ENCODE measurements at regions not wholly inside any gene's neighbourhood (a gene's known extent, or its start where the extent isn't known, plus 50 kb on each side); places are given as distances from the start of the nearest gene placed in this dataset.

DNA sequence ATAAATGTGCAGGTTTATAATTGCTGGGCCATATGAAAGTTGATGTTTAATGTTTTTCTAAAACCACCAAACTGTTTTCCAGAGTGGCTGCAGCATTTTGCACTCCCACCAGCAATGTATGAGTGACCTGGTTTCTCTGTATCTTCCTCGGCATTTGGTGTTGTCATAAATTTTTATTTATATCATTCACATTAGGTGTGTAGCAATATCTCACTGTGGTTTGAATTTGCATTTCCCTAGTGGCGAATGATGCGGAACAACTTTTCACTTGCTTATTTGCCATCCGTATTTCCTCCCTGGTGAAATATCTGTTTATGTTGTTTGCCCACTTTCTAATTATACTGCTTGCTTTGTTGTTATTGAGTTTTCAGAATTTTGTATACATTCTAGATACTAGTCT is 295.7 kb upstream of the TUT7 start:
- Histone ChIP-seq H3K27me3 (replicated peaks in 1 of 7) (no peaks in the 10 kb centered on the region), H3K36me3 (no peaks in the 10 kb centered on the region), H3K4me3 (no peak overlapping the region), H3K9me3 (peaks cover 0 to 9% (median 2%) of the 10 kb centered on the region in 8 donors), H3K4me1 (no peaks in the 10 kb centered on the region), H3K27ac (no peak overlapping the region)
- intact Hi-C loops (cut with DNase I; ENCODE audit: low total_unique reads) = no loop called here
- no peak for DNase-seq
- 74 to 93% (median 79%) methylated on average over 4 of the region's 4 CpGs for WGBS, 5 donors
- TF ChIP-seq POLR2A (IDR thresholded peaks at IDR 0.05) = no peak
- no peak for TF ChIP-seq POLR2AphosphoS5 (IDR thresholded peaks at IDR 0.05)
- no peak for TF ChIP-seq CTCF (IDR thresholded peaks at IDR 0.05 in 8 of 11, conservative IDR thresholded peaks at IDR 0.05 in 3 of 11)

GRCh38 chr9:86648828-86649170 is 294.6 kb upstream of the TUT7 start:
- intact Hi-C loops (cut with DNase I; ENCODE audit: low total_unique reads) = no loop called here
- 82 to 92% (median 85%) methylated on average over 6 of the region's 6 CpGs for WGBS, 5 donors

DNA sequence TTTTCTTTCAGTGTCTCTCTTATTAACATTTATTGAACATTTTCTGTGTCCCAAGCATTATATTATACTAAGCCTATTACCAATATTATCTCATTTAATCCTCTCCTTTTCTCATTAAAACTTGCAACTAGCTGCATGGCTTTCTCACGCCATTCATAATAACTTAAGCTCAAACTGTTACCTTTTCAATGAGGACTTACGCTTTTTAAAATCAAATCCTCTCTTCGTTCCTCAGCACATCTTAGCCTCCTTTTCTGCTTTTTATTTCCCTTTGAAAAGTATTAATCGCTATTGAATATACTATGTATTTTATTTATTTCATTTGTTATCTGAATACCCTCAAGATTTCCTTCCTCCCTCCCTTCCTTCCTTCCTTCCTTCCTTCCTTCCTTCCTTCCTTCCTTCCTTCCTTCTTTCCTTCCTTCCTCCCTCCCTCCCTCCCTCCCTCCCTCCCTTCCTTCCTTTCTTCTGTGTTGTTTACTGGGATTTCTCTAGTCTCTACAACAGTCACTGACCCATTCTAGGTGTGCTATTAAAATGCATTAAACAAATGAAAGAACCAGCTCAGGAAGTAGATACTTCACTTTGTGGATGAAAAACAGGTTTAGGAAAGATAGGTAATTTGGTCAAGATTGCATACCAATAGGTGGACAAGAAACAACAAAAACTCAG is 294.1 kb upstream of the TUT7 start:
- DNase-seq = no peak
- H3K27ac ChIP-seq = no peak overlapping the region

More at GRCh38 chr9:86648828-86649170, 294.6 kb upstream of the TUT7 start:
- no peak for TF ChIP-seq POLR2A (IDR thresholded peaks at IDR 0.05)
- TF ChIP-seq POLR2AphosphoS5 (IDR thresholded peaks at IDR 0.05) = no peak
- no peak for TF ChIP-seq CTCF (IDR thresholded peaks at IDR 0.05 in 8 of 11, conservative IDR thresholded peaks at IDR 0.05 in 3 of 11)
- Histone ChIP-seq H3K9me3 (peaks cover 0 to 6% (median 1%) of the 10 kb centered on the region in 8 donors), H3K36me3 (no peaks in the 10 kb centered on the region), H3K4me3 (no peak overlapping the region), H3K27ac (no peak overlapping the region), H3K4me1 (no peaks in the 10 kb centered on the region), H3K27me3 (replicated peaks in 1 of 7) (no peaks in the 10 kb centered on the region)
- no peak for DNase-seq

GRCh38 chr9:86645303-86645702 is 291.1 kb upstream of the TUT7 start:
- Histone ChIP-seq H3K36me3 (no peaks in the 10 kb centered on the region), H3K27ac (no peak overlapping the region), H3K9me3 (no peaks in the 10 kb centered on the region), H3K4me1 (no peaks in the 10 kb centered on the region), H3K4me3 (no peak overlapping the region), H3K27me3 (replicated peaks in 1 of 7) (no peaks in the 10 kb centered on the region)
- intact Hi-C loops (cut with DNase I; ENCODE audit: low total_unique reads) = no loop called here
- DNase-seq = no peak
- no peak for TF ChIP-seq POLR2AphosphoS5 (IDR thresholded peaks at IDR 0.05)
- no peak for TF ChIP-seq POLR2A (IDR thresholded peaks at IDR 0.05)
- no peak for TF ChIP-seq CTCF (IDR thresholded peaks at IDR 0.05 in 8 of 11, conservative IDR thresholded peaks at IDR 0.05 in 3 of 11)
- 85 to 94% (median 91%) methylated on average over 17 to 21 of the region's 21 CpGs for WGBS, 5 donors

More for the DNA sequence above, 294.1 kb upstream of the TUT7 start:
- H3K4me3 ChIP-seq = no peak overlapping the region
- no peaks in the 10 kb centered on the region for H3K36me3 ChIP-seq
- H3K4me1 ChIP-seq = no peaks in the 10 kb centered on the region
- intact Hi-C loops (cut with DNase I; ENCODE audit: low total_unique reads) = no loop called here
- peaks cover 0 to 1% (median 0%) of the 10 kb centered on the region in 8 donors for H3K9me3 ChIP-seq
- 93 to 98% (median 95%) methylated on average over 4 of the region's 4 CpGs for WGBS, 5 donors
- H3K27me3 ChIP-seq (replicated peaks in 1 of 7) = no peaks in the 10 kb centered on the region
- TF ChIP-seq CTCF (IDR thresholded peaks at IDR 0.05 in 8 of 11, conservative IDR thresholded peaks at IDR 0.05 in 3 of 11) = no peak
- no peak for TF ChIP-seq POLR2AphosphoS5 (IDR thresholded peaks at IDR 0.05)
- no peak for TF ChIP-seq POLR2A (IDR thresholded peaks at IDR 0.05)

All from spleen (tissue), 11 donors.